IMR-90 (cell line): ENCODE measurements at regions not wholly inside any gene's neighbourhood (a gene's known extent, or its start where the extent isn't known, plus 50 kb on each side); places are given as distances from the start of the nearest gene placed in this dataset.

ENCODE experiments used
- ELK1 ChIP-seq: fragments of 150-350 bp; IDR thresholded peaks from 2 replicates; pipeline ENCODE4 v1.6.1; 2016; ENCODE audit warnings: low read depth, mild to moderate bottlenecking, low read length, moderate library complexity, borderline replicate concordance
- RAD21 ChIP-seq: IDR thresholded peaks from 2 replicates; pipeline ENCODE4 v1.6.1; 2012; ENCODE audit warnings: low read length, improper control_type of control experiment
- RFX5 ChIP-seq: IDR thresholded peaks from 2 replicates; pipeline ENCODE4 v1.8.0; 2012; ENCODE audit warnings: low read depth, mild to moderate bottlenecking, low read length, moderate library complexity

GRCh38 chr4:147157860-147158701 is 212.4 kb upstream of the TTC29 start (continued):
- no peak for TF ChIP-seq ELK1
- no peak; the same call in 1 of the 2 replicates for TF ChIP-seq RAD21
- no peak for TF ChIP-seq RFX5
